Activated T-cell treated with anti-CD3 and anti-CD28 coated beads, Interleukin-2, amount 50 U/mL, for 48 hours (primary cell): ENCODE measurements at regions not wholly inside any gene's neighbourhood (a gene's known extent, or its start where the extent isn't known, plus 50 kb on each side); places are given as distances from the start of the nearest gene placed in this dataset.

Experiments used
- DNase-seq, 2 experiments: peaks; one replicate each; pipeline ENCODE4 v3.0.0-alpha.2; 2020

DNA sequence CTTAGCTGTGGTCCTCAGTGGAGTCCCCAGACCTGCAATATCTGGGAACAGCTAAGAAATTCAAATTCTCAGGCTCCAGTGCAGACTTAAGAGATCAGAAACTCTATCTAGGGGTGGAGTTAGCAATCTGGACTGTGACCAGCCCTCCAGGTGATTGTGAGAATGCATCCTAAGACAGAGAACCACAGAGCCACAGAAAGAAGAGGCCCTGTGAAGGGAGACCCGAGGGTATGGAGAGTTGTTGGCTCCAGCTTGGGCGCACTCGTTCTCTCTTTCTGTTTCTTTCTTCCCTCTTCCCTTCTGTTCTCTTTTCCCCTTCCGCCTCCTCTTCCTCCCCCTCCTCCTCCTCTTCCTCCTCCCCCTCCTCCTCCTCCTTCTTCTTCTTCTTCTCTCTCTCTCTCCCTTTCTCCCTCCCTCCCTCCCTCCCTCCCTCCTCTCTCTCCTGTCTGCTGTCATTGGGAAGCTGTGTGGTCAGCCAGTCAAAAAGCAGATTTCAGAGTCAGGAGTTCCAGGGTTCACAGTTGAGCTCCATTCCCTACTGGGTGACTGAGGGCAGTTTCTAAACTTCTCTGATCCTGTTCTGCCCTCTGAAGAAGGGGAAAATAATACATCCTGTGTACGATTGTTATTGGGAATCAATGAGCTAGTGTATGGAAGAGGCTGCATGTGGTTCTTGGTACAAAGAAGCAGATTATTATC is 62.1 kb upstream of the STEAP1B start:
- no peak for DNase-seq

DNA sequence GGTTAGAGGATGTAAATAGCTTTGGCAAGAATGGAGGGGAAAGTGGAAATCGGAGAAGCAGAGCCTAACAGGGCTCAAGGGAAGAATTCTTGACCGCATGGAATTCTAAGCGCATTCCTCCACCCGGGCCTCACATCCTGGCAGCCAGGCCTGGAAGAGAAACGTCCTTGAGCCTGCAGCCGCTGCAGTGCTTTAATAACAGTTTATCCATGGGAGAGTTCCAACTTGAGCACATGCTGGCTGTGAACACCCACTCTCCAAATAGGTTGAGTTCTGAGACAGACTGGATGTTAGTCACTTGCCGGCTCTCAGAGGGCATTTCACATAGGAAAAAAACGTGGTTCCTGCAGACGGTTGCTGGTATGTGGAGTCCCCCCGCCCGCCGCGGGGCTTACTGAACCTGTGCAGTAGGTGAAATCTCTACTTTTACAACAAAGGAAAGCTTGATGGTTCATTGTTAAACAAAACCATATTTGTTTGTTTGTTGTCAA is 61.4 kb upstream of the STEAP1B start:
- DNase-seq, result no peak

DNA sequence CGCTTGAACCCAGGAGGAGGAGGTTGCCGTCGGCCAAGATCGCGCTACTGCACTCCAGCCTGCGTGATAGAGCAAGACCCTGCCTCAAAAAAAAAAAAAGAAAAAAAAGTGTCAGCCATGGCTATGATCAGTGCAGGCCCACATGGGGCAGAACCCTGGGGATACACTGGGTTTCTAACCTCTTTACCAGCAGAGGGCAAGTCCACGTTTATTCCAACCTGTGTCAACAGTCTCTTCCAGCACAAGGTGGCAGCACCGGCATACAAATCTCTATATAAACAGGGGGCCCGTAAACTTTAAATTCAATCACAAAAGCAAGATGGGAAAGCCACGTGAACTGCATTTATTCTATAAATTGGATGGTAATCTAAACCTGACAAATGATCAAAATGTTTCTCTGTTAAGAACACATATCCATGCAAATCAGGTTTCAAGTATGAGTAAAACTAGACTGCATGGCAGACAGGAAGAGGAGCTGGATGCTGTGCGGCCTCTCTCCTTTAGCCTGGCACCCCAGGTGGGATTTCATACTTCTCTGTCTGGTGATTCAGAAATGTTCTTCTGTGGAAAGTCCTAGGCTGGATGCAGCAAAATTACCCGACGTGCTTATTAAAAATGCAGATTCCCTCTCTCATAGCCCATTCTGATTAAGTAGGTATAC is 60.0 kb upstream of the STEAP1B start:
- peak; percentile 73 to 75 for DNase-seq

DNA sequence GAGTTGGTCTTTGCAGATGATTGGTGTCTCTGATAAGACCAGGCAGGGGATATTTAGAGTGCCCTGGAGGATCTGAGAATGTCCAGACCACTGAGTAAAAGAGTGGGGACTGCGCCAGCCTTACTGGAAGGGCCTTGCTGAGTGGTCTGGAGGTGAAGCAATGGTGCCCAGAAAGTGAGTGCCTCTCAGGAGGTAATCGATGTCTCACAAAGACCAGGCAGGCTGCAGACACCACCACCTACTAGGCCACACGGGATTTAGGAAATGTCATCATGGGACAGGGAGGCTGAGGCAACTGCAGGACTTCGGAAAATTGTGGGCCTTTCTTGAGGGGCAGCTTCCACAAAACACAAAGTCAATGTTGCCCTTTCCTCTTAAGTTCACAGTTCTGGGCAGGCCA is 57.2 kb upstream of the STEAP1B start:
- DNase-seq, result no peak

DNA sequence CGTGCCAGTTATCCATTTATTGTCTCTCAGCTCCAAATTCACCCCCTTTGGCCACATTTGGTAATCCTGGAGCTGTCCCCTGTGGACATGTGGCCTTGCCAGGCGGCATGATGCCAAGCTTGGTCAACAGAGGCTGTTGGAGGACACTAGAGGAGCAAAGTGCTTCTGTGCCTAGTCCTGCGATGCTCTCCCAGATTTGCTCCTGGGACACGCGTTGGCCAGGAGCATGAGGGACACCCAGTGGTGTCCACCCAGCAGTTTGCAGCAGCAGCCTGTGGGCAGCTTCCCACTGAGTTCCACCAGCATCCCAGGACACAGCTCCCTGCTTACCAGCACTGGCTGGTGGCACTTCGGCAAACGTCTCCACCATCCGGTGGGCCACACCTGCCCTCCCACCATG is 55.5 kb upstream of the STEAP1B start:
- no peak for DNase-seq

DNA sequence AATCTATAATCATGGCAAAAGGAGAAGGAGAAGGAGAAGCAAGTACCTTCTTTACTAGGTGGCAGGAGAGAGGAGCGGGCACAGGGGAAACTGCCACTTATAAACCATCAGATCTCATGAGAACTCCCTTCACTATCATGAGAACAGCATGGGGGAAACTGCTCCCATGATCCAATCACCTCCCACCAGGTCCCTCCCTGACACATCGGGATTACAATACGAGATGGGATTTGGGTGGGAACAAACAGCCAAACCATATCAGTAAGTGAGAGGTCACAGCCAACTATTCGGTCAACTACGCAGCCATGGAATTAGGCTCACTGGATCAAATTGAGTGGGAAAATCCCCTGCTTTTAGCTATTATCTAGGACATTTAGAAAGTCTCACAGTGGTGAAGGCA is 54.2 kb upstream of the STEAP1B start:
- DNase-seq, result no peak

DNA sequence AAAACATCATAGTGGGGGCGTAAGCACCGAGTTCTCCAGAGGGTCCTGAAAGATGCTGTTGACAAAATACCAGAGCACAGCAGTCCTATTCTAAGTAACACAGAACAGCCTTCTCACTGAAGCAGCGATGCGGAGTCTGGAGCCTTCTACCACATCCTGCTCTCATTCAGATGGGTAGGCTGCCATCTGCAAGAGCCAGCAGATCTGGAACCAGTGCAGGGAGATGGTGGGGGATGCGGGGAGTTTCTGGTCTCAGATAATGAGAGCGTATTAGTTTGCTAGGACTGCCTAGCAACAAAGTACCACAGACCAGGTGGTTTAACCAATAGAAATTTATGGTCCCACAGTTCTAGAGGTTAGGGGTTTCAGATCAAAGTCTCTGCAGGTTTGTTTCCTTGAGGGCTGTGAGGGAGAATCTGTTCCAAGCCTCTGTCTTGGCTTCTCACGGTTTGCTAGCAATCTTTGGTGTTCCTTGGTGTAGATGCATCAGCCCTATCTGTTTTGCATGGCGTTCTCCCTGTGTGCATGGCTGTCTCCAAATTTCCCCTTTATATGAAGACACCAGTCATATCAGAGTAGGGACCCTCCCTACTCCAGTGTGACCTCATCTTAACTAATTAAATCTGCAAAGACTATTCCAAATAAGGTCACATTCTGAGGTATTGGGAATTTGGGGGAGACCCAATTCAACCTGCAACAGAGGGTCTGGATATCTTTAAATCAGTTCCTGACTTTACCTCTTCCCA is 52.0 kb upstream of the STEAP1B start:
- no peak for DNase-seq

DNA sequence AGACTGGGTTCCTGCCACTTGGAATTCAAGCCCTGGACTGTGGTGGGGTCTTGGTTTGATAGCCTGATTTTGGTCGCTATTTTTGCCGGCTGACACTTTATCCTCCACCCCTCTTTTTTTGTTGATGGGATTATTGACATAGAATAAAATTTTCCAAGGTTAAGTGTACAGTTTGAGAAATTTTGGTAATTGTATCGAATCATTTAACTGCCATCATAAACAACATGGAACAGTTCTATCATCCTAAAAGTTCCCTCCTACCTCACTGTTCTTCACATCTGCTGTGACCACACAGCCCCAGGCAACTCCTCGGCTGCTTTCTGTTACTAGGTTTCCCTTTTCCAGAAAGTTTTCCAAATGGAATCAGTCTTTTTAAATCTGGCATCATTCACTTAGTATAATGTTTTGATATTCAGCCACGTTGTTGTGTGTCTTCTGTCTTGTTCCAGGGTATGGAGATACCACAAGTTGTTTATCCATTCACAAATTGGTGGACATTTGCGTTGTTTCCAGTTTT is 50.6 kb upstream of the STEAP1B start:
- DNase-seq, result no peak

DNA sequence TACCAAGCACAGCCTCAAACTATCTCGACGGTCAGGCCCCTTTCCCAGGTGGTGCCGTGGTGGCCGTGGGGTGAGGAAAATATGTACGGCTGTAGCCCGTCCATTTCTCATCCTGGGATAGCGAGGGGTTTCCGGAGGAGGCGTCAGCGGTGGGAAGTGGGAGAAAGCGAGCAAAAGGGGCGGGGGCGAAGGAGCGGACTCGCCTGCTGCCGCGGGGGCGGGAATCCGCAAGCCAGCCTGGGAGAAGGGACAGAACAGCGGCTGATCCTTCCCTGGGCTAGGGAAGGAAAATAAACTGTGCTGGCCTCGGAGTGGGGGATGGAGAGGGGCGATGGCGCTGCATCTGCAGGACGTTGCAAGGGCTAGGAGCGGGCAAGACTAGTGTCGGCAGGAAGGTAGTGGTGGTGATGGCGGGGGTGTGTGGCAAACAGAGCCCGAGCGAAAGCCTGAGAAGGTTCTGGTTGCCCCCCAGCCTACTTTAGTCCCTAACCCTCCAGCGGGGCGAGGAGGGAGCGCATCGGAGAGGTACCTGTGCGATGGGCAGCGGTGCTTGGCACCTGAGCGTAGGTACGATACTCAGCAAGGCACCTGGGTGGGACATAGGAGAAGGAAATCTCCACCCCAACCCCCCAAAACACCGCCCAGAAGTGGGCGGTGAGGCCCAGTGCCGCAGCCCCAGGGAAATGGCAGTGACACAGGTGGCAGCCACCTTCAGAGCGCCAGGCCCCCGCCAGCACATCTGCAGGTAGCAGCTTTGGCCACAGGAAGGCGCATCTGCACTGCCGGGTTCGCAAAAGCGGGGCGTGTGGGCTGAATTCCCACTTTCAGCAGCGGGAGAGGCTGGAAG is 49.9 kb upstream of the STEAP1B start:
- peak in 1 of 2 experiments; percentile 52 for DNase-seq
